Naive B cell (primary cell): ENCODE measurements at regions not wholly inside any gene's neighbourhood (a gene's known extent, or its start where the extent isn't known, plus 50 kb on each side); places are given as distances from the start of the nearest gene placed in this dataset.

Experiments used
- ATAC-seq, 2 donors: fragments of 150-1000 bp; cut with Tn5 transposase; 2 replicates each; pipeline ENCODE4 v1.10.0; 2021; ENCODE audit warnings: low read depth in 2 of 2, mild to moderate bottlenecking in 2 of 2, moderate library complexity in 2 of 2
- DNase-seq: peaks from one replicate; pipeline ENCODE4 v3.0.0; 2022
- H3K27ac Mint-ChIP-seq, 6 donors: one replicate each; pipeline ENCODE4 v1.8.0; 2020 to 2022; ENCODE audit warnings: mild to moderate bottlenecking in 6 of 6, mixed read lengths in 6 of 6, moderate library complexity in 5 of 6, inconsistent platforms in 2 of 6
- H3K27me3 Mint-ChIP-seq, 3 donors: one replicate each; pipeline ENCODE4 v1.8.0; 2021 to 2022; ENCODE audit warnings: mixed read lengths in 3 of 3, mild to moderate bottlenecking in 1 of 3
- H3K36me3 Mint-ChIP-seq, 2 donors: one replicate each; pipeline ENCODE4 v1.8.0; 2020 to 2022; ENCODE audit warnings: mixed read lengths in 2 of 2, inconsistent platforms in 1 of 2, mild to moderate bottlenecking in 1 of 2
- H3K4me1 Mint-ChIP-seq, 3 donors: one replicate each; pipeline ENCODE4 v1.8.0; 2020 to 2022; ENCODE audit warnings: mixed read lengths in 3 of 3, inconsistent platforms in 1 of 3, mild to moderate bottlenecking in 1 of 3, moderate library complexity in 1 of 3
- H3K4me3 Mint-ChIP-seq, 8 donors: one replicate each; pipeline ENCODE4 v1.8.0; 2020 to 2022; ENCODE audit warnings: mild to moderate bottlenecking in 8 of 8, mixed read lengths in 8 of 8, moderate library complexity in 8 of 8, inconsistent platforms in 2 of 8
- H3K9me3 Mint-ChIP-seq, 7 donors: one replicate each; pipeline ENCODE4 v1.8.0; 2020 to 2022; ENCODE audit warnings: mixed read lengths in 7 of 7, mild to moderate bottlenecking in 5 of 7, inconsistent platforms in 2 of 7, moderate library complexity in 1 of 7

DNA sequence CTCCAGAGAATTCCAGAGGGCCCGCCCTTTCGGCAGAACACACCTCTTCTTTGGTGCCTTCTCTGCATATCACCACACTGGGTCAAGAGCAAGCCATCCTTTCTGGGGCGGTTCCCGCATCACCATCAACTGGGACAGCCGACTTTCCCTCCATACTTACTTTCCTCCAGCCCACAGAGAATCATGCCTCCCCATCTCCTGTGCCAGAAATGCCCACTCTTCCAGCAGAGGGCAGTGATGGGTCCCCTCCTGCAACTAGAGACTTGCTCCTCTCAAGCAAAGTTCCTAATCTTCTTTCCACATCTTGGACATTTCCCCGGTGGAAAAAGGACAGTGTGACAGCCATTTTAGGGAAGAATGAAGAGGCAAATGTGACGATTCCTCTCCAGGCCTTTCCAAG lies 157.7 kb downstream of the C11orf91 start:
- no peaks in the 10 kb centered on the region for H3K36me3 Mint-ChIP-seq
- H3K4me3 Mint-ChIP-seq, result no peak overlapping the region
- peaks cover 0 to 37% (median 4%) of the 10 kb centered on the region in 3 donors for H3K27me3 Mint-ChIP-seq
- DNase-seq (peak; percentile 3), ATAC-seq (no peak)
- peaks cover 0 to 5% (median 0%) of the 10 kb centered on the region in 3 donors for H3K4me1 Mint-ChIP-seq
- no peaks in the 10 kb centered on the region for H3K9me3 Mint-ChIP-seq
- H3K27ac Mint-ChIP-seq, result no peak overlapping the region

DNA sequence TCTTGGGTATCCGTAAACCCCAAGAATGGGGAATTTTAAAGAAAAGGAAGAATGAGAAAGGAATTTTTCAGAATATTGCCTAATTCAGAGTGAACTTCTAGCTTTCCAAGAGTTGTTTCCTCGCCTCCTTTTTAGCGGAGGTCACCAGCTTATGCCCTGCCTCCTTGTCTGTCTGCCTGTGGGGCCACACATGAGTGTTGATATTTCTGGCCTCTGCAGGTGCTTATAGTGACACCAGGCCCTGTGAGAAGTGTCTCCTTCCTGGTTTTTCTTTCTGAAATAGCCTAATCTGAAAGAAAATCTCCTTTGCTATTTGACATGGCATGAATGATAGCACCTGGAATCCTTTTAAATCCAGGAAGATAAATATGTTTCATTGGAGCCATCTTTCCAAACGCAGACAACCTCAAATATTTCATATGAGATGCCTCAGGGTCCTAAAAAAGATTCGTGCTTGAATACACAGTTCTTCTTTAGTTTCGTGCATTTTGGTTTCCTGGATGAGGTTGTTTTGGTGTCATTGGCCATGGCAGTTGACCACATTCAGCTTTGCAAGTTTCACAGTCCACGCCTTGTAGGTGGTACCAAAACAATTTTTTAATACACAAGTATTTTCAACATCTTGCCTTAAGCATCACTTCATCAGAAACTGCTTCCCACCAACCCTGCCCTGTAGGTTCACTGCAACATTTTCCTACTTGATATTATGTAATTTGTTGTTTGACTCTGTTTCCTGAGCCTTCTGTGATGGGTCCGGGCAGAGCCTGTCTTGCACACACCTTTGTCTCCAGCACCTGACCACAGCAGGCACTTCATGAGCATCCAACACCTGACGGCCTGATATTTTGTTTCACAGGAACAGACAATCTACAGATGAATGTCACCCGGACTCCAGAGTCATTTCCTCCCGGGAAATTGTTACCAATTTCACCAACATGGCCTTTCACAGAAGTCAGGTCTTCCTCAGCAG lies 159.4 kb downstream of the C11orf91 start:
- peaks cover 7 to 36% (median 11%) of the 10 kb centered on the region in 3 donors for H3K27me3 Mint-ChIP-seq
- ATAC-seq, result no peak
- H3K27ac Mint-ChIP-seq, result no peak overlapping the region
- H3K9me3 Mint-ChIP-seq, result no peaks in the 10 kb centered on the region
- no peaks in the 10 kb centered on the region for H3K36me3 Mint-ChIP-seq
- DNase-seq, result no peak
- peaks cover 0 to 5% (median 0%) of the 10 kb centered on the region in 3 donors for H3K4me1 Mint-ChIP-seq
- peak overlapping the region in 1 of 8 donors; percentile 75 for H3K4me3 Mint-ChIP-seq

DNA sequence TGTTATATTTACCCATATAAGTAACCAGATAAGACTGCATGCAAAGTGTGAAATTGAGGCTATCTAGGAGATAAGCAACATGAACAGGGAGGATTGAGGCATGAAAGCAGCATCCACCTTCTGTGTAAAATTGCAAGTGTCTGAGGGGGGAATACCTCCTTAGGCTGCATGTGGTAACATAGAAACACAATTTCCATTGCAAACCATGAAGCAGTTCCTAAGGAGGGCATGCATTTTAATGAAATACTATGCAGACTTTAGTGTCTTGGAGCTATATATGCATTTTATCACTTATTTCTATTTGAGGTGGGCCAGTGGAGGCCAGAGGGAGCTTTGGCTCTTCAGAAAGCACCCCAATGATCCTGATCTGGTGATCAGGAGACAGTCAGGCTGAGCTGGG lies 160.2 kb downstream of the C11orf91 start:
- H3K27ac Mint-ChIP-seq, result no peak overlapping the region
- H3K4me3 Mint-ChIP-seq, result no peak overlapping the region

DNA sequence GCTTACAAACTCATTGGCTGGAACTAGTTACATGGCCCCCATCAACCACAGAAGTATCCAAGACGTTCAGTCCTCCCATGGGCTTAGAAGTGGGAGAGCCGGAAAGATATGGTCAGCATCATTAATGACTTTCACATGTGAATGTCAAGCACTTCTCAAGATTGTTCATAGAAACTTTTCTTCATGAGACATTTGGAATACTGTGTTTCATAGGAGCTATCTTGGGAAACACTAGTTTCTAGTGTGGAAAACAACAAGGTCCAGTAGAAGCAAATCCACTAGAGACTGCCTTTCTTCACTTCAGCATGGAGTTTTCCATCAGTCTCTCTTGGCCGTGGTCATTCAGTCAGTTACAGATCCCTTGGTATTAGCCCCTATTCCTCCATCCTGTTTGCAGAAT lies 160.9 kb downstream of the C11orf91 start:
- H3K4me3 Mint-ChIP-seq, result no peak overlapping the region
- peaks cover 13 to 40% (median 22%) of the 10 kb centered on the region in 3 donors for H3K27me3 Mint-ChIP-seq
- DNase-seq, result no peak
- H3K27ac Mint-ChIP-seq, result no peak overlapping the region
- no peak for ATAC-seq
- peaks cover 0 to 3% of the 10 kb centered on the region in 2 donors for H3K36me3 Mint-ChIP-seq
- peaks cover 0 to 5% (median 0%) of the 10 kb centered on the region in 3 donors for H3K4me1 Mint-ChIP-seq
- peaks cover 0 to 12% (median 4%) of the 10 kb centered on the region in 7 donors for H3K9me3 Mint-ChIP-seq

More for the DNA sequence above, 160.2 kb downstream of the C11orf91 start:
- ATAC-seq (no peak), DNase-seq (no peak)
- Mint-ChIP-seq H3K36me3 (no peaks in the 10 kb centered on the region), H3K27me3 (peaks cover 10 to 37% (median 18%) of the 10 kb centered on the region in 3 donors), H3K4me1 (peaks cover 0 to 5% (median 0%) of the 10 kb centered on the region in 3 donors), H3K9me3 (peaks cover 0 to 5% (median 0%) of the 10 kb centered on the region in 7 donors)

DNA sequence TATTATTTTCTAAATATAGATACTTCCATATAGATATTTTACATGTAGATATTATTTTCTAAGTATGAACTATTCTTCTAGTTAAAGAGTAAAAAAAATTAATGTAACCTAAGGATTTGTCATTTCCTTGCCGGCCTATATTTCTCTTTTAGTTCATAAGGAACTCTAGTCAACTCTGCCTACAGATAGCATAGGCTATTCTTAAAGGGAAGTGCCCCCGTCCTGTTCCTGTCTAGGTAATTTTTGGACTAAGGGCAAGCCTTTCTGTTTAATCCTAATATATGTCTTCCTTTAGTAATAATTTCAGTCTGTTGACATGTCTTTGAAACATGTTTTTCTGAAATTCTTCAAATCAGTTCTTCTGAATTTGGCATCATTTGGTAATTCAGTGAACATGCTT lies 161.9 kb downstream of the C11orf91 start:
- Mint-ChIP-seq H3K9me3 (peaks cover 0 to 15% (median 7%) of the 10 kb centered on the region in 7 donors), H3K4me1 (peaks cover 0 to 5% (median 0%) of the 10 kb centered on the region in 3 donors), H3K27ac (no peak overlapping the region), H3K36me3 (peaks cover 0 to 7% of the 10 kb centered on the region in 2 donors), H3K27me3 (peaks cover 17 to 46% (median 26%) of the 10 kb centered on the region in 3 donors), H3K4me3 (no peak overlapping the region)
- DNase-seq, result no peak
- no peak for ATAC-seq

DNA sequence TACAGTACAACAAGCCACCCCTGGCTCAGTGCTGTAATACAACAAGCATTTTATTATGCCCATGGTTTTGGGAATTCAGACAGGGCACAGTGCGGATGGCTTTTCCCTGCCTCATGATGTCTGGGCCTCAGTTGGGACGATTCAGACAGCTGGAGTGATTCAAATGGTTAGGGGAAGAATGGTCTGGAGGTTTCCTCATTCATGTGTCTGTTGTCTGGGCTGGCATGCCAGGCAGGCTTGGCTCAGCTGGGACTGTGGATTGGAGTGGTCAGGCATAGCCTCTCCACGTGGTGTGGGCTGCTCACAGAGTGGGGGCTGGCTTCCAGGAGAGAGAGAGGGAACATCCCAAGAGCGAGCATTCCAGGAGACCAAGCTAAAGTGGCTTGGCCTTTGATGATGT lies 164.4 kb downstream of the C11orf91 start:
- Mint-ChIP-seq H3K36me3 (peaks cover 0 to 7% of the 10 kb centered on the region in 2 donors), H3K4me1 (no peaks in the 10 kb centered on the region), H3K27ac (no peak overlapping the region), H3K9me3 (peaks cover 0 to 15% (median 7%) of the 10 kb centered on the region in 7 donors), H3K4me3 (no peak overlapping the region), H3K27me3 (peaks cover 17 to 26% (median 26%) of the 10 kb centered on the region in 3 donors)
- ATAC-seq (no peak), DNase-seq (no peak)

DNA sequence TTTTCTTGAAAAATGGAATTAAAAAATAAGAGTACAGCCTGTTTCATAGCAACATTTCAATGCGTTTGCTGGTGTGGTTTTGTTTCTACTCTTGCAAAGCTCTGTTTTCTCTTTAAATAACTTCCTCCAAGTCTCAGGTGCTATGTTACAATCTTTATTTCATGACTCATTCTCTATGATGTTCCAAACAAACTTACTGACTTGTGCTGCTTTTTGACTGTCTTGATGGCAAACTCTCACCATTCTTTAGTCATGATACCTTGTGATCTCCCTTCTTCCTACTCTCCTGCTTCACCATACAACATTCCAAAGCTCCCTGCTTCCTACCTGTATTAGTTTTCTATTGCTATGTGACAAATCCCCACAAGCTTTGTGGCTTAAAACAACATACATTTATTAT lies 166.1 kb downstream of the C11orf91 start:
- no peak for ATAC-seq
- DNase-seq, result no peak
- Mint-ChIP-seq H3K27me3 (peaks cover 17 to 26% (median 26%) of the 10 kb centered on the region in 3 donors), H3K9me3 (peaks cover 0 to 15% (median 7%) of the 10 kb centered on the region in 7 donors), H3K36me3 (peaks cover 0 to 7% of the 10 kb centered on the region in 2 donors), H3K4me3 (no peak overlapping the region), H3K4me1 (no peaks in the 10 kb centered on the region), H3K27ac (no peak overlapping the region)

DNA sequence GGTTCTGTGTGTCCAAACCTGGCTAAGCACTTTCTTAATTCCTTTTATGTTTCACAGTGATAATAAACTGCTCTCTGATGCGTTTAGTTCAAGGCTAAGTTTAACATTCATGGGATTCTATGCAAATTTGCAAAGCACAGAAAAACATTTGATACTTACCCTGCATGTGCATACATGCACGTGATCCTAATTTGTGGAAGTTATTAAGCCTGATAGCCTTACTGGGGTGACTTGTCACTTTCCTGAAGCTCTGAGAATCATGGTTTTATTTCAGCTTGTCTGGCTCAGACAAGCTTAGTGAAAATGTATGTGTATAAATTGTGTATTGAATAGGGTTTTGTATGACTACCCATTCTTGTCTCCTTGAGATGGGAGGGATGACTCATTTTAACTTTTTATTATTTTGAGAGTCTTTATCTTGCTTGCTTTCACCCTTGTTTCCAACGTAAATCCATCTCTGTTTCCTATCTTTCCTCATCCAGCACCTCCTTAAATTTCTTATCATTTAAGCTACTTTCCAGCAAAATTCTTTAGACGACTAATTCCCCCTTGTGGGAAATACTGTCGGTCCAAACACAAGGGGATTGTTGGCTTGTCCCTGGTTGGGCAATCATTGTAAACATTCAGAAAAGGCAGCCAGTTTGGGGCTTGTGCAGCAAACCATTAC lies 167.1 kb downstream of the C11orf91 start:
- H3K36me3 Mint-ChIP-seq, result peaks cover 0 to 7% of the 10 kb centered on the region in 2 donors
- peaks cover 17 to 26% (median 26%) of the 10 kb centered on the region in 3 donors for H3K27me3 Mint-ChIP-seq
- ATAC-seq (no peak), DNase-seq (no peak)
- H3K9me3 Mint-ChIP-seq, result peaks cover under 1 to 17% (median 7%) of the 10 kb centered on the region in 7 donors
- H3K4me3 Mint-ChIP-seq, result no peak overlapping the region
- no peak overlapping the region for H3K27ac Mint-ChIP-seq
- H3K4me1 Mint-ChIP-seq, result no peaks in the 10 kb centered on the region

DNA sequence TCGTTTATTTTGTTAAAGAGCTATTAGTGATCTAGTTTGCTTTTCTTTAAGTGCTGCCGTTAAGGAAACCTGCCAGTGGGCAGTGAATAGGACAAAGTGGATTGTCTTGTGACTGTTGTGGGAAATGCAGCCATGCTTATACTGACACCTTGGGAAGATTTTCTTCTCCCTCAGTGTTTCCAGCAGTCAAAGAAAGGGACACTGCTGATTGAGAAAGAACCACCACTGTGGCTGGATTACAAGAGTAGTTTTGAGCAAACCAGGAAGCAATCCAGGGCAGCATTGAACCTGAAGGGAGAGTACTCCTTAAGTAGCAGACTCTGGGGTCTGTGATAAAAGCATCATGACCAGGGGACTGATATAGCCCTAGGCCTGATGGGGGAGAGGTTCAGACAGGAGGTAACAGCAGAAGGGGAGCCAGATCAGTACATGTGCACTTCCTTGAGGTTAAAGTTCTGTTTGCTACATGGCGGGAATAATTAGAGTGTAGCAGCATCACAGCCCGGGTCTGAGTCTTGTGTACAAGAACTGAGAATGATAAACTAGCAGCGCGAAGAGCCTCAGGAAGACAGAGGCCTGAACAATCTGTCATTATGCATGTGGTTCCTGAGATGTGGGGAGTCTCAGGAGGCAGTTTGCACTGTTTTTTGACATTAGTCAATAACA lies 167.8 kb downstream of the C11orf91 start:
- Mint-ChIP-seq H3K27ac (no peak overlapping the region), H3K27me3 (peaks cover 17 to 26% (median 24%) of the 10 kb centered on the region in 3 donors), H3K9me3 (peaks cover 5 to 24% (median 12%) of the 10 kb centered on the region in 7 donors), H3K4me3 (no peak overlapping the region), H3K36me3 (peaks cover 5 to 7% of the 10 kb centered on the region in 2 donors), H3K4me1 (no peaks in the 10 kb centered on the region)
- DNase-seq (no peak), ATAC-seq (no peak)

DNA sequence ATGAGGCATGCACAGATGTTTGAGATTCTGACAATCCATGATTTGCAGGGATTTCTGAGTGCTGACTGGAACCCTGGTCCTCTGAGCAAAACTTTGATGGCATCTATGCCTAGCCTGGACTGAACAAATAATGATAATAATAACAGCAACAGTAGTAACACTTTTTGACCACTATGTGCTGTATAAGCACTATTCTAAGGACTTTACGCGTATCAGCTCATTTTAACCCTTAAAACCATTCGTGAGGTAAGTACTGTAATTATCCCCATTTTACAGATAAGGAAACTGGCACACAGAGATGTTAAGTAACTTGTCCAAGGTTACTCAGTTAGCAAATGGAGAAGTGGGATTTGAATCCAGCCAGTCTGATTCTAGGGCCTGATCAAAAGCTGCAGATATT lies 168.4 kb downstream of the C11orf91 start:
- Mint-ChIP-seq H3K4me3 (no peak overlapping the region), H3K27ac (no peak overlapping the region), H3K4me1 (no peaks in the 10 kb centered on the region), H3K36me3 (peaks cover 6 to 7% of the 10 kb centered on the region in 2 donors), H3K27me3 (peaks cover 16 to 23% (median 20%) of the 10 kb centered on the region in 3 donors), H3K9me3 (peaks cover 5 to 29% (median 17%) of the 10 kb centered on the region in 7 donors)
- ATAC-seq (no peak), DNase-seq (no peak)

DNA sequence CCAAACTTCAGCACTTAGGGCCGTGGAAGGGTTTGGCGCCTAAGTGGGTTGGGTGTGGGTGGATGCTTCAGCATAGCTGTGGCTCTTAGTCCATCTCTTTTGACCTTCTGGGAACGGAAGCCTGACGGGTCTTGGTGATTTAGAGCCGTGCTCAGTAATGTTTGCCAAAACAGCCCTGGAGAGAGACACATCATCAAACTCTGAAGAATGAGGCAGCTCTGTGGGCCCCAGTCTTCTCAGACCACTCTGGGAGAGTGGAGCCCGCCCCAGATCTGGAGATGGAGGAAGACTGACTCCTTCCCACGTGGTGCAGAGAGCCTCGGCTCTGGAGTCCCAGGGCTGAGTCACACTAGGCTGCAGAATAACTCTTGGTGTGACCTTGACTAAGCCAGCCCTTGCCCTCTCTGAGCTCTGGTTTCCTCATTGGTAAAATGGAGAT lies 168.9 kb downstream of the C11orf91 start:
- Mint-ChIP-seq H3K27ac (no peak overlapping the region), H3K27me3 (peaks cover 12 to 18% (median 16%) of the 10 kb centered on the region in 3 donors), H3K4me1 (no peaks in the 10 kb centered on the region), H3K9me3 (peaks cover 5 to 34% (median 22%) of the 10 kb centered on the region in 7 donors), H3K36me3 (peaks cover 9 to 11% of the 10 kb centered on the region in 2 donors), H3K4me3 (no peak overlapping the region)
- DNase-seq, result no peak
- ATAC-seq, result no peak

DNA sequence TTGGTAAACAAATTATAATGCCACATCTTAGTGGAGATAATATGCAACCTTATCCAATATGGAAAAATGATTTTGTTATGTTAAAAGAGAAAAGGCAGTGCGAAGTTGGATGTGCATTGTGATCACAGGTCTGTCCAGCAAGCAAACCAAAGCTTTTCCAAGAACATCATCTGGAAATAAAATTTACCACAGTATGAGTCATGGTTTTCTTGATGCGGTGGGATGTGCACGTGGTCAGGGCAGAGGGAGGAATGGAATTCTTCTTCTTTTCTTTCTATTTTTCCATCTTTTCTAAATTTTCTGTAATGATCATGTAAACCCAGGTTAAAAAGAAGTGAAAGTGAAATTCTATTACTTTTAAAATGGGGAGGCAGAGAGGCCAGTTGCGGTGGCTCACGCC lies 169.8 kb downstream of the C11orf91 start:
- Mint-ChIP-seq H3K36me3 (peaks cover 11 to 18% of the 10 kb centered on the region in 2 donors), H3K27ac (no peak overlapping the region), H3K4me3 (no peak overlapping the region), H3K4me1 (no peaks in the 10 kb centered on the region), H3K9me3 (peaks cover 9 to 43% (median 30%) of the 10 kb centered on the region in 7 donors), H3K27me3 (peaks cover 9 to 11% (median 9%) of the 10 kb centered on the region in 3 donors)
- ATAC-seq (no peak), DNase-seq (no peak)

DNA sequence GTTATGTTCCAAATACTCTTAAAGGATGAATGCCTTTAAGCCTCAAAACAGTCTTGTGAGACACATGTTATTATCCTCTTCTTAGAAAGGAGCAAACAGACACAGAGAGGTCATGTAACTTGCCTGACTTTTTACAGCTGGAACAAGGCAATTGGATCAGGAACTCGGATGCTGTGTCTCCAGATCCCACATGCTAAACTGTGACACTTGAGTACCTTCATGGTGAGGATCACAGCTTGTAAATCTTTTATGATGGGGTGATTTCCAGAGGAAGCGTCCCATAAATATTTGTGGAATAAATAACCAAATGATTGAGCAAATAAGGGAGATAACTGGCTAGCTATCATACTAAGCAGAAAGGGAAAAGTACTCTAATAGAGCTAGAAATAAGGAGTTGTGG lies 171.2 kb downstream of the C11orf91 start:
- DNase-seq (no peak), ATAC-seq (no peak)
- Mint-ChIP-seq H3K4me3 (no peak overlapping the region), H3K36me3 (peaks cover 11 to 12% of the 10 kb centered on the region in 2 donors), H3K27me3 (peaks cover 10 to 17% (median 13%) of the 10 kb centered on the region in 3 donors), H3K4me1 (no peaks in the 10 kb centered on the region), H3K9me3 (peaks cover 4 to 41% (median 24%) of the 10 kb centered on the region in 7 donors), H3K27ac (no peak overlapping the region)
